ENCODE measurements at regions not wholly inside any gene's neighbourhood (a gene's known extent, or its start where the extent isn't known, plus 50 kb on each side); places are given as distances from the start of the nearest gene placed in this dataset.

- TF ChIP-seq CTCF (conservative IDR thresholded peaks at IDR 0.05 in 1 of 2, IDR thresholded peaks at IDR 0.05 in 1 of 2; ENCODE audit: extremely low read depth in 1 of 2, insufficient read depth in 1 of 2, low read depth in 1 of 2, low read length in 2 of 2): no peak
- no peak for TF ChIP-seq EZH2 (IDR thresholded peaks at IDR 0.05; ENCODE audit: borderline replicate concordance, low read length)
These were observed 417.6 kb upstream of the ZFP42 start for GRCh38 chr4:187577941-187578480.

All from mammary epithelial cell (primary cell).